ENCODE measurements at regions not wholly inside any gene's neighbourhood (a gene's known extent, or its start where the extent isn't known, plus 50 kb on each side); places are given as distances from the start of the nearest gene placed in this dataset.

GRCh38 chr13:67395577-67395976 is 165.4 kb upstream of the PCDH9 start:
- no peak for TF ChIP-seq CTCF (IDR thresholded peaks at IDR 0.05 in 2 of 3, conservative IDR thresholded peaks at IDR 0.05 in 1 of 3; ENCODE audit: control insufficient read depth in 2 of 3, extremely low read depth in 1 of 3, insufficient read depth in 1 of 3, low read depth in 3 of 3, low read length in 3 of 3)
- no peak for TF ChIP-seq GABPA (IDR thresholded peaks at IDR 0.05; ENCODE audit: low read depth)
- TF ChIP-seq EP300 (IDR thresholded peaks at IDR 0.05; ENCODE audit: borderline replicate concordance in 1 of 2, control insufficient read depth in 1 of 2, low read depth in 2 of 2, low read length in 2 of 2): no peak
- no peak for TF ChIP-seq EZH2 (IDR thresholded peaks at IDR 0.05; ENCODE audit: borderline replicate concordance, control insufficient read depth, low read depth, low read length)
- no peak for TF ChIP-seq SRF (IDR thresholded peaks at IDR 0.05; ENCODE audit: low read depth in 2 of 2, low read length in 2 of 2)
- TF ChIP-seq E2F4 (IDR thresholded peaks at IDR 0.05; ENCODE audit: low read depth, low read length): no peak
- no peak for TF ChIP-seq STAT1 (conservative IDR thresholded peaks at IDR 0.05)
- TF ChIP-seq USF1 (IDR thresholded peaks at IDR 0.05; ENCODE audit: borderline replicate concordance, extremely low read length, insufficient read depth, low read depth, low read length): no peak
- TF ChIP-seq RCOR1 (conservative IDR thresholded peaks at IDR 0.05; ENCODE audit: low read depth, low read length): no peak
- TF ChIP-seq SUPT20H (IDR thresholded peaks at IDR 0.05; ENCODE audit: borderline replicate concordance, control insufficient read depth, low read depth, low read length): no peak
